ENCODE measurements at regions not wholly inside any gene's neighbourhood (a gene's known extent, or its start where the extent isn't known, plus 50 kb on each side); places are given as distances from the start of the nearest gene placed in this dataset.

DNA sequence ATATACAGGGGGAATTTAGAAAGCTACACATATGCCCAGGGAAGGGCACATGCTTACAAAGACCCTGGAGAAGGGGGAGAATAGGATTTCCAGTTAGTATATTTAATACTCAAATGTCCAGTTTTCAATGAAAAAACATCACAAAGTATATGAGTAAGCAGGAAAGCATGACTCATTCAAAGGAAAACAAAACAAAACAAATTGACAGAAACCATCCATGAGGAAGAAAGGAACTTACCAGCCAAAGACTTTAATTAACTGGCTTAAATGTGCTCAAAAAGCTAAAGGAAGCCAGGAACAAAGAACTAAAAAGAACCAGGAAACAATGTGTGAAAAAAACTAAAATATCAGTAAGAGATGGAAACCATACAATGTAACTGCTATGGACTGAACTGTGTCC, 716.2 kb upstream of the ARGLU1 start:
- H3K9me2 ChIP-seq = no peaks in the 10 kb centered on the region
- H3K9me3 ChIP-seq = no peaks in the 10 kb centered on the region
- peaks cover 3% of the 10 kb centered on the region; the same call in 1 of the 2 replicates for H3K79me2 ChIP-seq (ENCODE audit: insufficient read depth)
- H3K27ac ChIP-seq (ENCODE audit: low read depth in 2 of 2, low read length in 1 of 2) = no peak overlapping the region; a peak in 1 of 4 replicates
- no peak overlapping the region for H3K4me3 ChIP-seq (ENCODE audit: low read depth in 2 of 2, low read length in 1 of 2)
- CTCF ChIA-PET = no interaction called here
- no peaks in the 10 kb centered on the region; a peak in 1 of 4 replicates for H3K4me1 ChIP-seq (ENCODE audit: control insufficient read depth in 1 of 2, insufficient read depth in 2 of 2, low read depth in 1 of 2, low read length in 1 of 2)
- H3F3A ChIP-seq (replicated peaks; ENCODE audit: insufficient read depth) = no peaks in the 10 kb centered on the region
- H3K9ac ChIP-seq = no peak overlapping the region
- no peak overlapping the region for H2AFZ ChIP-seq (ENCODE audit: low read depth)
- no peak overlapping the region for H3K4me2 ChIP-seq
- H3K27me3 ChIP-seq (ENCODE audit: insufficient read depth) = no peaks in the 10 kb centered on the region
- H3K36me3 ChIP-seq (replicated peaks in 1 of 2; ENCODE audit: control insufficient read depth in 1 of 2, insufficient read depth in 2 of 2, low read length in 1 of 2) = no peaks in the 10 kb centered on the region
- POLR2A ChIA-PET = no interaction called here
- DNase-seq = no peak
- TF ChIP-seq SIN3A (IDR thresholded peaks at IDR 0.05; ENCODE audit: borderline replicate concordance, low read depth, low read length) (no peak), FOXJ3 (CRISPR knock-in tag; IDR thresholded peaks at IDR 0.05) (no peak), NFIC (IDR thresholded peaks at IDR 0.05; ENCODE audit: borderline replicate concordance) (no peak), RCOR1 (IDR thresholded peaks at IDR 0.05; ENCODE audit: low read length) (no peak), RAD21 (IDR thresholded peaks at IDR 0.05; ENCODE audit: low read length) (no peak), SMC3 (IDR thresholded peaks at IDR 0.05; ENCODE audit: low read depth, low read length) (no peak), TEAD4 (IDR thresholded peaks at IDR 0.05; ENCODE audit: borderline replicate concordance, insufficient read depth) (no peak), FOXM1 (IDR thresholded peaks at IDR 0.05; ENCODE audit: low read depth) (no peak), MXI1 (IDR thresholded peaks at IDR 0.05; ENCODE audit: low read depth, low read length) (no peak), POLR2AphosphoS5 (IDR thresholded peaks at IDR 0.05; ENCODE audit: low read depth, low read length) (no peak), RXRA (IDR thresholded peaks at IDR 0.05; ENCODE audit: borderline replicate concordance, low read depth) (no peak), CHD2 (IDR thresholded peaks at IDR 0.05; ENCODE audit: low read length, partially characterized antibody) (no peak), EZH2phosphoT487 (IDR thresholded peaks at IDR 0.05; ENCODE audit: borderline replicate concordance, low read depth) (no peak), JUND (IDR thresholded peaks at IDR 0.05) (no peak), YY1 (IDR thresholded peaks at IDR 0.05; ENCODE audit: low read depth) (no peak), TCF12 (IDR thresholded peaks at IDR 0.05) (no peak)
- TF ChIP-seq, protein P1, sequence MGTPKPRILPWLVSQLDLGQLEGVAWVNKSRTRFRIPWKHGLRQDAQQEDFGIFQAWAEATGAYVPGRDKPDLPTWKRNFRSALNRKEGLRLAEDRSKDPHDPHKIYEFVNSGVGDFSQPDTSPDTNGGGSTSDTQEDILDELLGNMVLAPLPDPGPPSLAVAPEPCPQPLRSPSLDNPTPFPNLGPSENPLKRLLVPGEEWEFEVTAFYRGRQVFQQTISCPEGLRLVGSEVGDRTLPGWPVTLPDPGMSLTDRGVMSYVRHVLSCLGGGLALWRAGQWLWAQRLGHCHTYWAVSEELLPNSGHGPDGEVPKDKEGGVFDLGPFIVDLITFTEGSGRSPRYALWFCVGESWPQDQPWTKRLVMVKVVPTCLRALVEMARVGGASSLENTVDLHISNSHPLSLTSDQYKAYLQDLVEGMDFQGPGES (IDR thresholded peaks at IDR 0.05; ENCODE audit: low read depth, low read length) = no peak
- TF ChIP-seq, protein P2, sequence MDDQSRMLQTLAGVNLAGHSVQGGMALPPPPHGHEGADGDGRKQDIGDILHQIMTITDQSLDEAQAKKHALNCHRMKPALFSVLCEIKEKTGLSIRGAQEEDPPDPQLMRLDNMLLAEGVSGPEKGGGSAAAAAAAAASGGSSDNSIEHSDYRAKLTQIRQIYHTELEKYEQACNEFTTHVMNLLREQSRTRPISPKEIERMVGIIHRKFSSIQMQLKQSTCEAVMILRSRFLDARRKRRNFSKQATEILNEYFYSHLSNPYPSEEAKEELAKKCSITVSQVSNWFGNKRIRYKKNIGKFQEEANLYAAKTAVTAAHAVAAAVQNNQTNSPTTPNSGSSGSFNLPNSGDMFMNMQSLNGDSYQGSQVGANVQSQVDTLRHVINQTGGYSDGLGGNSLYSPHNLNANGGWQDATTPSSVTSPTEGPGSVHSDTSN (IDR thresholded peaks at IDR 0.05) = no peak
- TF ChIP-seq, protein P3, sequence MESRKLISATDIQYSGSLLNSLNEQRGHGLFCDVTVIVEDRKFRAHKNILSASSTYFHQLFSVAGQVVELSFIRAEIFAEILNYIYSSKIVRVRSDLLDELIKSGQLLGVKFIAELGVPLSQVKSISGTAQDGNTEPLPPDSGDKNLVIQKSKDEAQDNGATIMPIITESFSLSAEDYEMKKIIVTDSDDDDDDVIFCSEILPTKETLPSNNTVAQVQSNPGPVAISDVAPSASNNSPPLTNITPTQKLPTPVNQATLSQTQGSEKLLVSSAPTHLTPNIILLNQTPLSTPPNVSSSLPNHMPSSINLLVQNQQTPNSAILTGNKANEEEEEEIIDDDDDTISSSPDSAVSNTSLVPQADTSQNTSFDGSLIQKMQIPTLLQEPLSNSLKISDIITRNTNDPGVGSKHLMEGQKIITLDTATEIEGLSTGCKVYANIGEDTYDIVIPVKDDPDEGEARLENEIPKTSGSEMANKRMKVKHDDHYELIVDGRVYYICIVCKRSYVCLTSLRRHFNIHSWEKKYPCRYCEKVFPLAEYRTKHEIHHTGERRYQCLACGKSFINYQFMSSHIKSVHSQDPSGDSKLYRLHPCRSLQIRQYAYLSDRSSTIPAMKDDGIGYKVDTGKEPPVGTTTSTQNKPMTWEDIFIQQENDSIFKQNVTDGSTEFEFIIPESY (IDR thresholded peaks at IDR 0.05; ENCODE audit: borderline replicate concordance, low read depth) = no peak
- TF ChIP-seq, protein P4, sequence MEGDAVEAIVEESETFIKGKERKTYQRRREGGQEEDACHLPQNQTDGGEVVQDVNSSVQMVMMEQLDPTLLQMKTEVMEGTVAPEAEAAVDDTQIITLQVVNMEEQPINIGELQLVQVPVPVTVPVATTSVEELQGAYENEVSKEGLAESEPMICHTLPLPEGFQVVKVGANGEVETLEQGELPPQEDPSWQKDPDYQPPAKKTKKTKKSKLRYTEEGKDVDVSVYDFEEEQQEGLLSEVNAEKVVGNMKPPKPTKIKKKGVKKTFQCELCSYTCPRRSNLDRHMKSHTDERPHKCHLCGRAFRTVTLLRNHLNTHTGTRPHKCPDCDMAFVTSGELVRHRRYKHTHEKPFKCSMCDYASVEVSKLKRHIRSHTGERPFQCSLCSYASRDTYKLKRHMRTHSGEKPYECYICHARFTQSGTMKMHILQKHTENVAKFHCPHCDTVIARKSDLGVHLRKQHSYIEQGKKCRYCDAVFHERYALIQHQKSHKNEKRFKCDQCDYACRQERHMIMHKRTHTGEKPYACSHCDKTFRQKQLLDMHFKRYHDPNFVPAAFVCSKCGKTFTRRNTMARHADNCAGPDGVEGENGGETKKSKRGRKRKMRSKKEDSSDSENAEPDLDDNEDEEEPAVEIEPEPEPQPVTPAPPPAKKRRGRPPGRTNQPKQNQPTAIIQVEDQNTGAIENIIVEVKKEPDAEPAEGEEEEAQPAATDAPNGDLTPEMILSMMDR (IDR thresholded peaks at IDR 0.05) = no peak
- H4K20me1 ChIP-seq (ENCODE audit: insufficient read depth) = no peaks in the 10 kb centered on the region
